Caco-2 (cell line): ENCODE measurements at regions not wholly inside any gene's neighbourhood (a gene's known extent, or its start where the extent isn't known, plus 50 kb on each side); places are given as distances from the start of the nearest gene placed in this dataset.

Experiments used
- BruUV-seq: library from RNA; stranded (reverse); fragments of 400-500 nt; replicated peaks from 2 replicates; lab custom pipeline; 2021; lab: Mats Ljungman, UMichigan
- CTCF ChIA-PET: fragments of 300-600 bp; sonication (Branson Sonifier 250); formaldehyde crosslinking; loops from one replicate; lab custom pipeline; 2022; ENCODE audit warnings: antibody characterized with exemption; lab: Charles Lee
- POLR2A ChIA-PET: fragments of 300-600 bp; sonication (Branson Sonifier 250); formaldehyde crosslinking; loops from one replicate; lab custom pipeline; 2022; ENCODE audit warnings: antibody characterized with exemption; lab: Charles Lee
- DNase-seq, 2 experiments: peaks; one replicate each; pipeline versions ENCODE4 v3.0.0 to v3.0.0-alpha.2; 2020 to 2022
- H3K27me3 ChIP-seq: replicated peaks from 2 replicates; pipeline ENCODE4 v1.6.0; 2011; ENCODE audit warnings: low read length; ENCODE audit not compliant: control insufficient read depth, insufficient read depth
- H3K36me3 ChIP-seq: 2 replicates; pipeline ENCODE4 v1.5.1; 2011; ENCODE audit warnings: low read length; ENCODE audit not compliant: control insufficient read depth, insufficient read depth
- H3K4me1 ChIP-seq: fragments of 250-450 bp; sonication (Bioruptor Pico); 2 replicates; pipeline ENCODE4 v1.5.1; 2020; ENCODE audit warnings: mild to moderate bottlenecking
- H3K4me3 ChIP-seq: 2 replicates; pipeline ENCODE4 v1.5.1; 2011; ENCODE audit warnings: low read depth, mild to moderate bottlenecking, control low read depth, low read length
- H3K9me3 ChIP-seq: fragments of 250-450 bp; sonication (Bioruptor Pico); 2 replicates; pipeline ENCODE4 v1.5.1; 2020; ENCODE audit warnings: mild to moderate bottlenecking, moderate library complexity
- H3K27ac Mint-ChIP-seq: one replicate; pipeline ENCODE4 v1.8.0; 2022; ENCODE audit warnings: mixed read lengths; ENCODE audit not compliant: unreplicated experiment
- H3K27me3 Mint-ChIP-seq: one replicate; pipeline ENCODE4 v1.8.0; 2022; ENCODE audit warnings: mixed read lengths; ENCODE audit not compliant: insufficient read depth, unreplicated experiment
- H3K36me3 Mint-ChIP-seq: one replicate; pipeline ENCODE4 v1.8.0; 2022; ENCODE audit warnings: mild to moderate bottlenecking, mixed read lengths; ENCODE audit not compliant: insufficient read depth, unreplicated experiment
- H3K4me1 Mint-ChIP-seq: one replicate; pipeline ENCODE4 v1.8.0; 2022; ENCODE audit warnings: low read depth, mixed read lengths; ENCODE audit not compliant: unreplicated experiment
- H3K4me3 Mint-ChIP-seq: one replicate; pipeline ENCODE4 v1.8.0; 2022; ENCODE audit warnings: mild to moderate bottlenecking, moderate library complexity, mixed read lengths; ENCODE audit not compliant: unreplicated experiment
- H3K9me3 Mint-ChIP-seq: one replicate; pipeline ENCODE4 v1.8.0; 2022; ENCODE audit warnings: mixed read lengths; ENCODE audit not compliant: unreplicated experiment
- intact Hi-C: fragments of 100-400 bp; cut with micrococcal nuclease; formaldehyde crosslinking; loops from one replicate; pipeline ENCODE4 v1.10.0; 2022; ENCODE audit not compliant: unreplicated experiment
- TF ChIP-seq, protein P1 (sequence below), 2 experiments: fragments of 200-600 bp in 1 of 2; IDR thresholded peaks; 1 replicate in 1 of 2; 2 replicates in 1 of 2; pipeline versions ENCODE4 v1.5.1 to v1.8.0; 2011 to 2022; ENCODE audit warnings: antibody characterized with exemption in 1 of 2, control low read depth in 1 of 2, inconsistent platforms in 1 of 2, low read depth in 1 of 2, low read length in 1 of 2, mild to moderate bottlenecking in 1 of 2, moderate library complexity in 1 of 2; ENCODE audit not compliant: insufficient read depth in 1 of 2, severe bottlenecking in 1 of 2, unreplicated experiment in 1 of 2

DNA sequence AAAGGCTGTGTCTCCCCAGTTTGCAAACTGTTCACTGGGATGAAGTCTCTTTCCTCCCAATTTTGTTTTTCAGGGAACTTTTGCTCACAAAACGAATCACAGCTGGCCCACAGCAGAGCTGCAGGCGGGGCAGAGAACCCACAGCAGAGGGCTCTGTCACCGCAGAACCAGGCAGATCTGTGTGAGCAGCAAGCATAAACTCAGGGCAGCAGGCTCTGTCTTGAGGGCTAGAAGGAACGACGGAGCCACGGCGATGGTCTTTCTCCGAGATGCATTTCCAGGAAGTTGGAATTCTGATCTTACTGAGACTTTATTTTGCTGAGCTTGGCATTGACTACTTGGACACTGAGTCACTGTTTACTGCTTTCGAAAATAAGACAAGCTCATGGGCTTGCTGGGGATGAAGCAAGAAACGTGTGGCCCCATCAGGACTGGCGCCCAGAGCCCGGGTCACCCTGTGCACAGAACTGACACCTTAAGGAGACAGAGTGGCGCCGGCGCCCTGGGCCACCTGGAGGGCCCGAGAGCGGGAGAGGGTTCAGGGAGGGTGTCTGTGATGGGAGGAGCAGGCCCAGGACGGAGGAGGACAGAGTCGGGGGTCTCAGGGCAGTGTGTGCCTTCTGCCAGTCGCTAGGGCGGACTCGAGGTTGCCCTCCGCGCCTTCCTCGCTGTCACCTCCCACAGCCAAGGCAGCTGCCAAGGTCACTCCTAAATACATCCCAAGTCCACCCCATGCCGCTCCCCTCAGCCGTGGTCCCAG lies 106.3 kb upstream of the NXT1 start:
- Histone ChIP-seq H3K36me3 (no peaks in the 10 kb centered on the region; the same call in 1 of the 2 replicates), H3K27me3 (no peaks in the 10 kb centered on the region), H3K4me3 (no peak overlapping the region), H3K9me3 (no peaks in the 10 kb centered on the region), H3K4me1 (no peaks in the 10 kb centered on the region; the same call in 1 of the 2 replicates)
- DNase-seq = no peak
- Mint-ChIP-seq H3K9me3 (peaks cover 9% of the 10 kb centered on the region), H3K27ac (no peak overlapping the region), H3K36me3 (no peaks in the 10 kb centered on the region), H3K27me3 (no peaks in the 10 kb centered on the region), H3K4me3 (no peak overlapping the region), H3K4me1 (peaks cover 8% of the 10 kb centered on the region)
- ChIA-PET POLR2A (no interaction called here), CTCF (no interaction called here)
- intact Hi-C loops = no loop called here
- no TSS peak for BruUV-seq
- TF ChIP-seq, protein P1, sequence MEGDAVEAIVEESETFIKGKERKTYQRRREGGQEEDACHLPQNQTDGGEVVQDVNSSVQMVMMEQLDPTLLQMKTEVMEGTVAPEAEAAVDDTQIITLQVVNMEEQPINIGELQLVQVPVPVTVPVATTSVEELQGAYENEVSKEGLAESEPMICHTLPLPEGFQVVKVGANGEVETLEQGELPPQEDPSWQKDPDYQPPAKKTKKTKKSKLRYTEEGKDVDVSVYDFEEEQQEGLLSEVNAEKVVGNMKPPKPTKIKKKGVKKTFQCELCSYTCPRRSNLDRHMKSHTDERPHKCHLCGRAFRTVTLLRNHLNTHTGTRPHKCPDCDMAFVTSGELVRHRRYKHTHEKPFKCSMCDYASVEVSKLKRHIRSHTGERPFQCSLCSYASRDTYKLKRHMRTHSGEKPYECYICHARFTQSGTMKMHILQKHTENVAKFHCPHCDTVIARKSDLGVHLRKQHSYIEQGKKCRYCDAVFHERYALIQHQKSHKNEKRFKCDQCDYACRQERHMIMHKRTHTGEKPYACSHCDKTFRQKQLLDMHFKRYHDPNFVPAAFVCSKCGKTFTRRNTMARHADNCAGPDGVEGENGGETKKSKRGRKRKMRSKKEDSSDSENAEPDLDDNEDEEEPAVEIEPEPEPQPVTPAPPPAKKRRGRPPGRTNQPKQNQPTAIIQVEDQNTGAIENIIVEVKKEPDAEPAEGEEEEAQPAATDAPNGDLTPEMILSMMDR (IDR thresholded peaks at IDR 0.05; ENCODE audit: insufficient read depth in 1 of 2, low read depth in 1 of 2, low read length in 1 of 2, severe bottlenecking in 1 of 2, unreplicated experiment in 1 of 2) = no peak

DNA sequence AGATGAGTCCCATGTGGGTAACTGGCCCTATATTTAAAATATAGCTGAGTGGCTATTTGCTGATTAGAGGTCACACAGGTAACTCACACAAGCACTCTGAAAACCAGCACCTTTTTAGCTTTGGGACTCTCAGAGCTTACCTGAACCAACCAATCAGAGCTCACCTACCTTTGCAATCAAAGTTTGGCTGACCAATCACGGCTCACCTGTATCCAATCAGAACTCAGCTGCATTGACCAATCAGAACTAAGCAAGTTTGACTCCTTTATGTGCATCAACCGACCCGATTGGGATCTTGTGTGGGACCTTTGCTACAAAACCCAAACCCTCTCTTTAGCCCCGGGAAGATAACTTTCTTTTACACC lies 106.8 kb upstream of the NXT1 start:
- Histone ChIP-seq H3K4me1 (no peaks in the 10 kb centered on the region; the same call in 1 of the 2 replicates), H3K36me3 (no peaks in the 10 kb centered on the region; the same call in 1 of the 2 replicates), H3K27me3 (no peaks in the 10 kb centered on the region), H3K9me3 (no peaks in the 10 kb centered on the region), H3K4me3 (no peak overlapping the region)
- Mint-ChIP-seq H3K4me3 (no peak overlapping the region), H3K27ac (no peak overlapping the region), H3K36me3 (no peaks in the 10 kb centered on the region), H3K27me3 (no peaks in the 10 kb centered on the region), H3K4me1 (peaks cover 8% of the 10 kb centered on the region), H3K9me3 (peaks cover 14% of the 10 kb centered on the region)
- intact Hi-C loops = no loop called here
- POLR2A ChIA-PET = no interaction called here
- TF ChIP-seq, protein P1 (IDR thresholded peaks at IDR 0.05; ENCODE audit: insufficient read depth in 1 of 2, low read depth in 1 of 2, low read length in 1 of 2, severe bottlenecking in 1 of 2, unreplicated experiment in 1 of 2) = no peak
- no peak for DNase-seq
- CTCF ChIA-PET = no interaction called here
- BruUV-seq = no TSS peak

DNA sequence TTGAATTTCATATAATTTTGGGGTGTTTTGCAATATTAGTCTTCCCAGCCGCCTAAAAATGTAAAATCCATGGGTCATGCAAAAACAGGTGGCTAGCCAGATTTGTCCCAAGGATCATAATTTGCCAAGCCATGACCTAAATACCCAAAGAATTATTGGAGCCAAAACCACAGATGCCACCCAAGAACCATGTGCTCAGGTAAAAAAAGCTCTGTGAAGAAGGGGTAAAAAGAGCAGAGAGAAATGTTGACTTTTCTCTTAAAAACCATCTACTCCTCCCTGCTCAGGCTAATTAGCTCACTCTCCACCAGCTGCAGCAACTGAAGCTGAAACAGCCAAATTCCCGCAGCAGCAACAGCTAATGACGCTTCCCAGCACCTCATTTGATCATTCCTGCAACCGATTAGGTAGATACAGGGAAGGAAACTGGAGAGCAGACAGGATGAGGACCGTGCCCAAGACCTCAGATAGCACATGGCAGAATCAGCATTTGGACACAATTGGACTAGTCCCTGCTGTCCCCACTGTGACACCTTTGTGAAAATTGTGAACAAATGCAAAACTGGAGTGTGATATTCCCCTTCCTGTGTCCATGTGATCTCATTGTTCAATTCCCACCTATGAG lies 107.9 kb upstream of the NXT1 start:
- Histone ChIP-seq H3K4me1 (no peaks in the 10 kb centered on the region; the same call in 1 of the 2 replicates), H3K9me3 (no peaks in the 10 kb centered on the region), H3K27me3 (no peaks in the 10 kb centered on the region), H3K36me3 (no peaks in the 10 kb centered on the region; the same call in 1 of the 2 replicates), H3K4me3 (no peak overlapping the region)
- ChIA-PET CTCF (interaction anchor here (0.6 to 1.7 kb wide), 2 partner anchors 10 to 203 kb away, joined by 3 to 9 read pairs; no protein-coding TSS in a partner anchor), POLR2A (no interaction called here)
- Mint-ChIP-seq H3K27ac (no peak overlapping the region), H3K36me3 (no peaks in the 10 kb centered on the region), H3K9me3 (peaks cover 18% of the 10 kb centered on the region), H3K4me1 (peaks cover 8% of the 10 kb centered on the region), H3K4me3 (no peak overlapping the region), H3K27me3 (no peaks in the 10 kb centered on the region)
- no TSS peak for BruUV-seq
- no peak for DNase-seq
- TF ChIP-seq, protein P1 (IDR thresholded peaks at IDR 0.05; ENCODE audit: insufficient read depth in 1 of 2, low read depth in 1 of 2, low read length in 1 of 2, severe bottlenecking in 1 of 2, unreplicated experiment in 1 of 2) = no peak
- intact Hi-C loops = loop anchor here (1.0 kb wide), 2 partner anchors 10 to 30 kb away; no protein-coding TSS in a partner anchor
